ENCODE measurements at regions not wholly inside any gene's neighbourhood (a gene's known extent, or its start where the extent isn't known, plus 50 kb on each side); places are given as distances from the start of the nearest gene placed in this dataset.
"Not testable (repeated sequence)": the region's sequence is repeated elsewhere in the genome, so short reads cannot be mapped to it uniquely, and the experiment has no call there.

GRCh38 chr9:90447773-90448172, 194.9 kb downstream of the DIRAS2 start:
- DNase-seq, result no peak

DNA sequence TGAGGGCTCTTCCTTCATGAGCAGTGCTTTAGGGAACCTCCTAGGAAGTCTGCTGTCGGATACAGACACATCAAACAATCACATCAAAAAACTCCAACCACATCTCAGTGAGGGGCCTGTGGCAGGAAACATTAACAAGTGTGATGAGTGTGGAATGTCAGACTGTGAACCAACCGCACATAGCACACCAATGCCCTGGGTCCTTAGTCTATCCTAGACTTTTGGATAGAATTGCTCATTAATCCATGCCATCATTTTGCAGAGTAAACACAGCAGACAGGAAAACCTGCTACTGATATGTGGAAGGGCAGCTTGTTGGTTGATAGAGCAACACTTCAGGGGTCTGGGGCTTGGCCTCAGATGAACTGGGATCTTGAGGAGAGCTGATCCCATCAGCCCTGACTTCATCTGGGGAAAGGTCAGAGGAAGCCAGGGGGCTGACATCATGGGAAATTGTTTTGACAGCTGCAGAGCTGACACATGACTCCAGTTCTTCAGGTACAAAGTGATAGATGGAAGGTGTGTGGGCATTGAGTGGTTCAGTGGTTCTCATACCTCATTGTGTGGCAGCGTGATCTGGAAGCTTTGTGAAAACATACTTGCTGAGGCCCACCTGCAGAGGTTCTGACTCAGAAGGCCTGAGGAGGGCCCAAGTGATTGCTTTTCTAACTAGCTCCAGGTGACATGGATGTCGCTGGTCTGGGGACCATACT, 193.3 kb downstream of the DIRAS2 start:
- DNase-seq, result no peak

- DNase-seq, result no peak
Measured at GRCh38 chr9:90451804-90452203, 190.8 kb downstream of the DIRAS2 start.

- DNase-seq, result no peak
Measured at GRCh38 chr9:90455316-90455715, 187.3 kb downstream of the DIRAS2 start.

DNA sequence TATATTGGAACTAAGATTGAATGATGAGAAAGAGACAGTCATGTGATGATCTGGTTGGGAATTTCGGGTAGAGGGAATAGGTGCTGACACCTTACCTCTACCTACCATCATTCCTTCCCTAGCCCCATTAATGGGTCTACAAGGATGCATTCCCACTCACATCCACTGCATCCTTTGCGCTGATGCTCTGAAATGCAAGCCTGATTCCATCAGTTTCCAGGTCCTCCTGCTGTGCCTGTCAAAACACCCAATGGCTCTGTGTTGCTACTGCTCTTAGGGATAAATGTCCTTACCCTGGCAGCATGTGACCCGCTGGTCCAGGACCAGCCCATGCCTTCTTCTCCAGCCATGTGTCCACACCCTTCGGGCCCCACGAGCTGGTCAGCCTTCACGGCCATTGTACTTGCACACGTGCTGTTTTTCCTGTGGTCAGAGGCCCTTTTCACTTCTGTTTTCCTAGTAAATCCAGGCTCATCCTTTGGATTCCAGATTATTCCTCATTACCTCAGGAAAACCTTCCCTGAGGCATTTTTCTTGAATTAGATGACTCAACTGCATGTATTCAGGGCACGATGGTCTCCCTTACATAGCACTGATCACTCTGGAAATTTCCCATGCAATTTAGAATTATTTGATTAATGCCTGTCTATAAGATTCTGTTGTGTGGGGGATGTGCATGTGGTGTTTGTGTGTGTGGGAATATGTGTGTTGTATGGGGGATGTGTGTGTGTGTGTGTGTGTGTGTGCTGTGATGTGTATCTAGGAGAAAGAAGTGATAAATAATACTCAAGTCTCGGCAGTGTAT, 185.0 kb downstream of the DIRAS2 start:
- no peak for DNase-seq

GRCh38 chr9:90458485-90458884, 184.1 kb downstream of the DIRAS2 start:
- no peak for DNase-seq

GRCh38 chr9:90459321-90459720, 183.3 kb downstream of the DIRAS2 start:
- DNase-seq, result no peak

GRCh38 chr9:90460220-90460619, 182.4 kb downstream of the DIRAS2 start:
- no peak for DNase-seq

DNA sequence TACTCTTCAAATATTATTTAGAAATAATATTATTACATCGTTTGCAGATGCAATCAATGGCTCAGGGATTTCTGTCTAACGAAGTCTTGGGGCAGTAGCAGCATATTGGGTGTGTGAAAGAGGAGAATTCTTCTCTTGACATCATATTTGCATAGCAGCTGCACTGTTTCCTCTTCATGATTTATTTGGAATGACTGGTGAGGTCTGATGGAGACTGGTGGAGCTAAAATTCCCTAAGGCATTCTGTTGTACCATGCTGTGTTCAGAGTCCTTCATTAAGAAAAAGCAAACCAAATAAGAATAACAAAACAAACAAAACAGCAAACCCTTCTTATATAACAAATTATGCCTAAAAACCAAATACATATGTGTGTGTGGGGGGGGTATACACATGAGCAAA, 177.6 kb downstream of the DIRAS2 start:
- DNase-seq, result no peak

DNA sequence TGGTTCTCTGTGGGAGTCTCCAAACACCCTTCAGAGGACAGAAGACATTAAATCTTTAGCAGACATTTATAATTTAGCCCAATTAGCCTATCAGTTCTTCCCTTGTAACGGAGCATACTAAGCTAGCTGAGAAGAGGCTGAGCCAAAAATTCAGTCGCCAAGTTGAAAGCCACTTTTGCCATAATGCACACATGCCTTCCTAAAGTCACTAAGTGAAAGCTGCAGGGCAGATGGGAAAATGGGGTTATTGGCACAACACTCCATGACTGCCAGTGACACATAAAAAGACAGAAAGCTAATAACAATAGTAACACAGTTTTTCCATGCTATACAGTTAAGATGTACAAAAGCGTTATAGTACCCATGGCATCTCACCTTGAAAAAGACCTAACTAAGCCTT, 176.2 kb downstream of the DIRAS2 start:
- DNase-seq, result no peak

DNA sequence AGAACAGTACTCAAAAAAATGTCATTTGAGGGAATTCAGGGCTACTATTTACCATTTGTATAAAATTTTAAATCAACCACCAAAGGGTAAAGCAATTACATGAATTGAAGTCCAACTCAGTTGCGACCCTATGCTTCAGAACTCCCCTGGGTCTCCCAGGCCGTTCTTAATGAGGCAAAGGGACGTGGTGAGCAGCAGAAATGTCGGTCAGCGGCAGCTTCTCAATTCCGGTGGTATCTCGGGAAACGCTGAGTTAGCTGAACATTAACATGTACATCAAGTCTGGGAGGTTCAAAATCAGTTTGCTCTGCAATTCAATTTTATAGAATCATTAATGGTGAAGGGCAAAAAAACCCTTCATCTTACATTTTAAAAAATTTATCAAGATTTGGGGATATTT, 173.2 kb downstream of the DIRAS2 start:
- DNase-seq, result no peak

GRCh38 chr9:90469865-90470387, 172.7 kb downstream of the DIRAS2 start:
- no peak for DNase-seq

DNA sequence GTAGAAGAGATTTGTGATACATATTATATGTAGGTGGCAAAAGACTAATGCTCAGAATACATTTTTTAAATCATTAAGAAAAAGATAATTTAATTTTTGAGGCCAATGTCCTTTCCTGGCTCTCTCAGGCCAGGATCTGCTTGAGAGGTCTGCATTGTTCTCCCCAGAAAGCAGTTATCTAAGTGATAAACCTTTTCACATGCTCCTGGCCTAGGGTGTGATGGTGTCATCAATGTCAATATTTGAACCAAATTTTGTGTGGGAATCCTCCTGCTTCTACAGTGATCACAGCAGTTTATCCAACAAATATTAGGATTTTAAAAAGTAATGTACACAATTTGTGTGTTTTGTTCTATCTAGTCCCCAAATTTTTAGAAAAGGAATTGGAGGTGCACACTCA, 166.6 kb downstream of the DIRAS2 start:
- DNase-seq, result no peak

DNA sequence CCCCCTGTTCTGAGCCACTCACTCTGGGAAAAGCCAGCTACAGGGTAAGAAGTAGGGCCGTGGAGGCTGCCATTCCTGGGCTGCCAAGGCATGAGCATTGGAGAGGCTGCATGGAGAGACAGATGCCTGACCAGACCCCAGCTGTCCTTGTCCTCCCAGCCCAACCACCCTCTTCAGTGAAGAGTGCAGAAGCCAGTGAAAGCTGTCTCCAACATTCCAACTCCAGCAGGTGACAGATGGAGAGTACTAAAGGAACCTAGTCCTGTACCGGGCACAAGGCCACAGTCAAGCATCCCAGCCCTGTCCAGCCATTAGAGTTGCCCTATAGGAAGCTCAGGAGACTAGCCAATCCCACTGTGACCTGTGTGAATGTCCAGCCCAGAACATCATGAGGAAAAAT, 165.1 kb downstream of the DIRAS2 start:
- no peak for DNase-seq

DNA sequence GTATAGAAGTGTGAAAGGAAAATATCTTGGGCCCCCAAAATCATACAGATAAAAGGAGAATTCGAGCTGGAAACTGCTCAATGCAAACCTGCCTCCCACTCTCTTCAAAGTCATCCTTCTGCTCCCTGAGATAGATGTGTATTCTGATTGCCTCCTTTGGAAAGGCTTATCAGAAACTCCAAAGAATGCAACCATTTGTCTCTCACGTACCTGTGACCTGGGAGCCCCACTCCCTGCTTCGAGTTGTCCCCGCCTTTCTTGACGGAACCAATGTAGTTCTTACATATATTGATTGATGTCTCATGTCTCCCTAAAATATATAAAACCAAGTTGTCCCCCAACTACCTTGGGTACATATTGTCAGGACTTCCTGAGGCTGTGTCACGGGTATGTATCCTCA, 163.8 kb downstream of the DIRAS2 start:
- DNase-seq, result no peak

DNA sequence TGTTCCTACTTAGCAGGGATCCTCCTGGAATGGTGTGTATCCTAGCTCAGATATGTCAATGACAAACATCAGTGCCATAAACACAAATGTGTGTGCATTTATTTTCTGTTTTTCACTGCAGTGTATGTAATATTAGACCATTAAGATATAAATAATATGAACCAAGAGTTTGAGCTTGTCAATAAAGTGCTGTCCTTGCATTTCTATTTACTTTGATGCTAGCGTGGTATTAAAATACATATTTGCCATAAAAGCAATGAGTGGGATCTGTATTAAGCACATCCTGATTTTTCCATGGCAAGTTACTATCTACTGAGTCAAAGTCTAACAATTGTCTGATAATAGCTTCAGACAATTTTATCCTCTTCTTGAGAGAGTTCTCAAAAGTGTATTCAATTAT, 157.6 kb downstream of the DIRAS2 start:
- no peak for DNase-seq

GRCh38 chr9:90489066-90489465, 153.6 kb downstream of the DIRAS2 start:
- no peak for DNase-seq

- DNase-seq, result no peak
Measured at GRCh38 chr9:90499761-90500160, 142.9 kb downstream of the DIRAS2 start.

- DNase-seq, result no peak
Measured at GRCh38 chr9:90502134-90502533, 140.5 kb downstream of the DIRAS2 start.

DNA sequence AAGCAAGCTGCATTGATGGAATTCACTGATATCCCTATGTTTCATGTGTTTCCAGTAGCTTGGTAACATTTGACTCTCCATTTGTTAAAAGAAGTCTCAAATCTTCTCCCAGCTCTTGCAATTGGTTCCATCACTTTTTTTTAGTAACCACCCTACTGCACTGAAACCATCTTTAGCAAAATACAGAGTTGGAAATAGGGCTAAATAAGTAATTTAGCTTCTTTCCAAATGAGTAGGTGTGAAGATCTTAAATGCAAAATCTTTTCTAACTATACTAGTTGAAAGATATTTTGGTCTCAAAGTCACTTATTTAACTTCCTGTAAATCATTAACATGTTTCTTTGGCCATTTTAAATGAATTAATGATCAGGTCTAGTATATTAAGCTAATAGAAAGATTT, 138.1 kb downstream of the DIRAS2 start:
- no peak for DNase-seq

DNA sequence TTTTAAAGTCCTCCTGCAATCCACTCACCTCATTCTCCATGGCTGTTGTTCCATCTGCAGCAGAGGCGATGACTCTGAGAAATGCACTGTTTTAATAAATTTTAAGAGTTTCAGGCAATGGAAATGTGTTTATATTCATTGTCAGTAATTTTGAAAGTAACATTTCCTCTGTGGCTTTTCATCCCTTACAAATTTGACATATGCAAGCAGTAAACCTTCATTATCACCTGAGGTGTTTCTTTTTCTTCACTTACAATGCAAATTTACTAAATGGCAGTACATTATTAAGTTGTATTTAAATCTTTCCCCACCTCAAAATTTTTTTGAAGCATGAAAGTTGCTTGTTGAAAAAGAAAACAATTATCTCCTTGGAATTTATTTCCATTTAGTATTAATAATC, 136.9 kb downstream of the DIRAS2 start:
- no peak for DNase-seq

DNA sequence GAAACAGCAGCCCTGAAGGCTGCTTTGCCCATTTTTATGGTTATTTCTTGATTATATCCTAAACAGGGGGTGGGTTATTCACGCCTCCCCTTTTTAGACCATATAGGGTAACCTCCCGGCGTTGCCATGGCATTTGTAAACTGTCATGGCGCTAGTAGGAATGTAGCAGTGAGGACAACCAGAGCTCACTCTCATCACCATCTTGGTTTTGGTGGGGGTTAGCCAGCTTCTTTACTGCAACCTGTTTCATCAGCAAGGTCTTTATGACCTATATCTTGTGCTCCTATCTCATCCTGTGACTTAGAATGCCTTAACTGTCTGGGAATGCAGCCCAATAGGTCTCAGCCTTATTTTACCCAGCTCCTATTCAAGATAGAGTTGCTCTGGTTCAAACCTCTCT, 136.2 kb downstream of the DIRAS2 start:
- not testable (repeated sequence) for DNase-seq

GRCh38 chr9:90507621-90508020, 135.0 kb downstream of the DIRAS2 start:
- DNase-seq, result no peak

- DNase-seq, result no peak
Measured at GRCh38 chr9:90508940-90509339, 133.7 kb downstream of the DIRAS2 start.

All from CD4-positive, alpha-beta T cell treated with Interferon alpha-2 for 1 hour (primary cell).